ENCODE measurements at regions not wholly inside any gene's neighbourhood (a gene's known extent, or its start where the extent isn't known, plus 50 kb on each side); places are given as distances from the start of the nearest gene placed in this dataset.

- no peak for DNase-seq (ENCODE audit: extremely low spot score)
- CTCF ChIA-PET = interaction anchor here (1.3 kb wide), 1 partner anchor 11 kb away, joined by 4 read pairs; no protein-coding TSS in a partner anchor
- POLR2A ChIA-PET = no interaction called here
- TF ChIP-seq CTCF (IDR thresholded peaks at IDR 0.05; ENCODE audit: control extremely low read depth, extremely low read depth, low read depth, missing control alignments) = no peak
Measured at GRCh38 chr2:7738596-7738995, 821.4 kb downstream of the RNF144A start.

- no peak for TF ChIP-seq CTCF (IDR thresholded peaks at IDR 0.05; ENCODE audit: control extremely low read depth, extremely low read depth, low read depth, missing control alignments)
- POLR2A ChIA-PET = no interaction called here
- CTCF ChIA-PET = interaction anchor here (1.2 kb wide), 2 partner anchors 9 to 10 kb away, joined by 4 to 5 read pairs; no protein-coding TSS in a partner anchor
- no peak for DNase-seq (ENCODE audit: extremely low spot score)
Measured at GRCh38 chr2:7740114-7740513, 822.9 kb downstream of the RNF144A start.

GRCh38 chr2:7742301-7742700 is 825.1 kb downstream of the RNF144A start:
- POLR2A ChIA-PET = no interaction called here
- TF ChIP-seq CTCF (IDR thresholded peaks at IDR 0.05; ENCODE audit: control extremely low read depth, extremely low read depth, low read depth, missing control alignments) = no peak
- no peak for DNase-seq (ENCODE audit: extremely low spot score)
- CTCF ChIA-PET = no interaction called here

- ChIA-PET POLR2A (no interaction called here), CTCF (no interaction called here)
- TF ChIP-seq CTCF (IDR thresholded peaks at IDR 0.05; ENCODE audit: control extremely low read depth, extremely low read depth, low read depth, missing control alignments) = no peak
- no peak for DNase-seq (ENCODE audit: extremely low spot score)
Measured at GRCh38 chr2:7744827-7745226, 827.6 kb downstream of the RNF144A start.

- DNase-seq (ENCODE audit: extremely low spot score) = no peak
- CTCF ChIA-PET = no interaction called here
- no peak for TF ChIP-seq CTCF (IDR thresholded peaks at IDR 0.05; ENCODE audit: control extremely low read depth, extremely low read depth, low read depth, missing control alignments)
- POLR2A ChIA-PET = no interaction called here
Measured at GRCh38 chr2:7745369-7745768, 828.2 kb downstream of the RNF144A start.

GRCh38 chr2:7748717-7749415 is 831.7 kb downstream of the RNF144A start:
- no peak for TF ChIP-seq CTCF (IDR thresholded peaks at IDR 0.05; ENCODE audit: control extremely low read depth, extremely low read depth, low read depth, missing control alignments)
- no peak for DNase-seq (ENCODE audit: extremely low spot score)
- POLR2A ChIA-PET = no interaction called here
- CTCF ChIA-PET = interaction anchor here (1.2 to 1.4 kb wide), 2 partner anchors 9 to 12 kb away, joined by 3 to 4 read pairs; no protein-coding TSS in a partner anchor
